ENCODE measurements at regions not wholly inside any gene's neighbourhood (a gene's known extent, or its start where the extent isn't known, plus 50 kb on each side); places are given as distances from the start of the nearest gene placed in this dataset.

DNA sequence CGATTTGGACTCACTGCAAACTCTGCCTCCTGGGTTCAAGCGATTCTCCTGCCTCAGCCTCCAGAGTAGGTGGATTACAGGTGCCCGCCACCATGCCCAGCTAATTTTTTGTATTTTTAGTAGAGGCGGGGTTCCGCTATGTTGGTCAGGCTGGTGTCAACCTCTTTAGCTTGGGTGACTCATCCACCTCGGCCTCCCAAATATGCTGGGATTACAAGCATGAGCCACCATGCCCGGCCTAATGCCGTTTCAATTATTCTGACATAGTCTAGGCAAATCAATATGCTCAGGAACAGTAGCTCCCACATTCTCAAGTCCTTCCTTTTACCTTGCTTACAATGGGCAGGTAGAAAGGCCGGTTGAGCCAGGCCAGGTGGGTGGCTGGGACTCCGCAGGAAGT is 82.0 kb upstream of the EEA1 start:
- no peak for DNase-seq (ENCODE audit: extremely low read depth in 1 of 2, low read depth in 1 of 2)

DNA sequence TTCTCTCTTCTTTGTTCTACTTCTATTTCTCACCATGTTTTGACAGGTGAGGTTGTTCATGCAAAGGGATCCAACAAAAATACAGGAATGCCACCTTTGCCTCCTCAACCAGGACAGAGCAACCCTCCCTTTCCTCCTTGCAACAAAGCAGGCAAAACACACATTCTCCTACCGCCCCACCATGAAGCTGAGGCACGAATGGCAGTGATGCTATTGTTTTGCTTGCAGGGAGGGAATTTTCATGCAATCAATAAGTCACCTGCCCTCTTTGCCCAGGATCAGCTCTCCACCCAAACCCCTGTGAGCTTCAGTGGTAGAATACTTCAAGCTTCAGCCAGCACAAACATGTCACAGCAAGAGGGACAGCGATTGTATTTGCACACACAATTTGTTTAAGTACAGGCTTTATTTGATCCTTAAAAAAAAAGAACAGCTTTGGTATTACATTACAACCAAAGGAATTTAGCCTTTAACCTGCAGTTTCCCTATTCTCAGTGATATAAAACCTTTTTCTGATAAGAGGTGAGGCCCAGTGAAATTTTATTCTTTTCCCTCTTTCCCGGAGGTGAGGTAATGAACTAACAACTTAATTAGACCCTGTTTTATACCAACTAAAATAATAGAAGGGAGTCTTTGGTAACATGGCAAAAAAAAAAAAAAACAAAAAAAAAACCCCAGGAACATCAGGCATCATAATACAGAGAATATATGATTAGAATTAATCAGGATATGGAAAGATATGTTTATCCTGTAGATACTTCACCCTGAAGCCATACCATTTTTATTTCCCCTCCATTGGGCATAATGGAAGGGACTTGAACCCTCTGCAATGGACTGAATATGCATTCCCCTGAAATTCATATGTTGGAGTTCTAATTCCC is 87.0 kb upstream of the EEA1 start:
- DNase-seq (ENCODE audit: extremely low read depth in 1 of 2, low read depth in 1 of 2) = no peak

- DNase-seq (ENCODE audit: extremely low read depth in 1 of 2, low read depth in 1 of 2) = no peak
These were observed 87.8 kb upstream of the EEA1 start for GRCh38 chr12:93016752-93017350.

DNA sequence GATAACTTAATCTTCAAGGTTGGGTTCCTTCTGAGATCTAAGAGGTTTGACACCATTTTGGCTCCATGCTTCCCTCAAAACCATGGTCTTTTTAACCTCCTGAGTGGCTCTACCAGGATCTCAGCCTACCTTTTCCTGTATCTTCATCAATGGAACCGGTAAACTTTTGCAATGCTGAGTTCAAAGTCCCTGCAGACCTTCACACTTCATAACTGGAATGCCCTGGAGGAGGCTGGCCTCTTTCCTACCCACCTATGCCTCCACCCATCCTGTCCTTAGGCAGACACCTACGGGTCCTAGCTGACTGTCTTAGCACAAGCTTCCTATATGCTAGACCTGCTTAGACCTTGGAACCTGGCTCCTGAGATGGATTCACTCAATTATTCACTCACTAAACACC is 89.5 kb upstream of the EEA1 start:
- DNase-seq (ENCODE audit: extremely low read depth in 1 of 2, low read depth in 1 of 2) = no peak

DNA sequence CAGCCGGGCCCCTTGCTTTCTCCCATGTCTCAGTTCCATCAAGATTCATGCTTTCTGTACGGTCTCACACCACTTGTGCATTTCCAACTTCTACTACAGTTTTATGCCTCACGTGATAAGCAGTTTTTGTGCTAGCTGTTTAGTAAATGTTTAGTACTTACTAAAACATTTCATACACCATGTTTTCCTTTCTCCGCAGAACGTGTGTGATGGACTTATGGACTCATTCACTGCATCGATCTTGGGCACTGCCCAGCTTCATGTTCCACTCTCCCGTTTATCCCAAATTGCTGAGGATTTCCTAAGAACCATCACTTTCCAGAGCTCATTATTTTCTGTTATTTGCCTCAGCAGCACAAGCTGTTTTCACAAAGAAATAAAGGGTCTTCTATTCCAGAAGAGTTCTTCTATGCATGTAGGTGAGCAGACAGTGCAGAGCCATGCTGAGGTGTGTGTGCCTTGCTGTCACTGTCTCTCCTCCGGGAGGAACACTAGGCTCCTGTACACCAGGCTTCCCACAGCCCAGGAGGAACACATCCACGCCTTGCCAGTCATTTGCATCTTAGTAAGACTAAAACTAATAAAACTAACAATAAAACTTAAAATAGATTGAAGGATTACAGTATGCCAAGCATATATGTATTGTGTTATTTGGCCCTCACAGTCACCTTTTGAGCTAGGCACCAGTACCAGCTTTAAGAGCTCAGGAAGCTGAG is 90.3 kb upstream of the EEA1 start:
- no peak for DNase-seq (ENCODE audit: extremely low read depth in 1 of 2, low read depth in 1 of 2)

DNA sequence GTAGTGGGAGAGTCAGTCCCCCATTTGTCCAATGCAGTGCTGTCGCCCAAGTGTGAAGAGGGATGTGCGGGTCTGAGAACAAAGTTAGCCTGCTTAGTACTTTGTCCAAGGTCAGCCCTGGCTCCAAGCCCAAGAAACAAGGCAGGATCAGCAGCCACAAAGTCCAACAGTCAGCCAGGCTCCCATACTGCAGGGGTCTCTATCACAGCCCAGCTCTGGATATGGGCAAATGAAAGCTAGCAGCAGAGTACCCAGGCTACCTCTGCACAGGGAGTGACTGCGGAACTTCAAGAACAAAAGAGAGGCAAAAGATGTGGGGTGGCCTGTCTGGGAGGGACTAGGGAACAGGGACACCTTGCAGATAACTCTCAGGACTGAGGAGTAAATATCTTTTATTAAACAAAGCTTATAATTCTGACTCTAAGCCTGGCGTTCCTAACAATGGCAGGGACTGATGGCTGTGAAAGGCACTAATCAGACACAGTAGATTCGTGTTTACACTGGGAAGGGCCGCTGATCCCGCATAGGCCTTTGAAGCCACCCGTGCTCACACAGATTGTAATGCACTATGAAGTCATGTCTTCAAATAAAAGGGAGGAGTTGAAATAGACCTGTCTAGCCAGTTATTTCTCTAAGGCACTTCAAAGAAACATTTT is 91.0 kb upstream of the EEA1 start:
- DNase-seq (ENCODE audit: extremely low read depth in 1 of 2, low read depth in 1 of 2) = no peak

DNA sequence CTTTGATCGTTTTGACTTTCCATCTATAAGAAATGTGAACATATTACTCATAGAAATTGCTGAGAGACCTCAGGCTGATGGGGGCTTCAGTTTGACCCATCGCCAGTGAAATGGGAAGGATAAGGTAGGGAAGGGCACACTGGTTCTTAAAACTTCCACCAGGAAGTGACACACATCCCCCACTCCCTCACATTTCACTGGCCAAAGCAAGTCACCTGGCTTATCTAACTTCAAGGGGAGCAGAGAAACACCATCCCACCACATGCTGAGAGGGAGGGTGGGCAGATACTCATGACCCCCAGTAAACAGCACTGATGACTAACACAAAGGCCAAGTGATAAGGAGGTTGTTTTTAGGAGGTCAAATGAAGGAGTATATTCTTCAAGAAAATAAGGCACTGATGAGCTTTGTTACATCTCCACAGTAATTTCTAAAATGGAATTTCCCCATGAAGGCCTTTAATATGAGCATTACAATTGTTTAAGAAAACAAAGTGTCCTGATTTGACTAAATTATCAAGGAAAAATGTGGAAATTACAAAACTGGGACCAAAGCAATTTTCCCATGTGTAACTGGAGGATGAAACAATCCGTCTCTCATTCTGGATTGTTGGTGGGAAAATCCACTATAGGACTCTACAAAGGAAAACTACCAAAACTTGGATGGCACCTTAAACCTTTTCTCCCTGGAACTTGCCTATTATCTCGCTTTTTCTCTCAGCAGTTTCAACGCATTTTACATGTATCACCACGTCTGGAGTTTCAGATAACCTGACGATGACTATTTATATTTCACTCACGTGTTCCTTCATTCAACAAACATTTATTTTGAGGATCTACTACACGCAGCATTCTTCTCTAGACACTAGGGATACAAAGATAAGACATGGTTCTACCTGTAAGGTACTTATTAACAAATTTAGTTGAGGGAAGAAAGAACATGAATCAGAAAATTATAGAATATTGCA is 91.8 kb upstream of the EEA1 start:
- no peak for DNase-seq (ENCODE audit: extremely low read depth in 1 of 2, low read depth in 1 of 2)

DNA sequence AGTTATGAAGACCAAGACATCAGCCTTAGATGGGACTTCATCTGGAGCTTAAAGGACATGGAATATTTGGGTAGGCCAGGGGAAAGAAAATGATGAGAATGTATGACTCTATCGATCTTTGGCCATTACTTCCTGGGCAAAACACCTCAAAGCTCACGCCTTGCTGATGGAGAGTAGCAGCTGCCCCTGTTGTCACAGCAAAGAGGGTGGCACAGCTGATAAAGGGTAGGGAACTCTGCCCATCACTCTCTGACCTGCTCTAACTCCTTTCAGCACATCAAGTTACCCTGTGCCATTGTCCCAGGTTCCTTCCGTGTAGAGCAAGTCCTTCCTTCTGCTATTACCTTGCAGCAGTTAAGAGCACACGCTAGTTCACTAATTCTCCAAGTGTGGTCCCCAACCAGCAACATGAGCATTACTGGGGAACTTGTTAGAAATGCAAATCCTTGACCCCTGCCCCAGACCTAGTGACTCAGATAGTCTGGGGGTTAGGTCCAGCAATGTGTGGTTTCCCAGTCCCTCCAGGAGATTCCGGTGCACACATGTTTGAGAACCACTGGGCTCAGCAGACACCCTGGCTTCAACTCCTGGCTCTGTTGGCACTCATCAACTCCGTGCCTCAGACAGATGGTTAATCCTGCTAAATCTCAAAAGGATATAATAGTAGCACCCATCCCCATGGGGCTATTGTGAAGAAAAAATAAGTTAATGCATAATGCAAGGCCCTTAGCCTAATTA is 93.7 kb upstream of the EEA1 start:
- no peak for DNase-seq (ENCODE audit: extremely low read depth in 1 of 2, low read depth in 1 of 2)

GRCh38 chr12:93025145-93026103 is 96.3 kb upstream of the EEA1 start:
- no peak for DNase-seq (ENCODE audit: extremely low read depth in 1 of 2, low read depth in 1 of 2)

DNA sequence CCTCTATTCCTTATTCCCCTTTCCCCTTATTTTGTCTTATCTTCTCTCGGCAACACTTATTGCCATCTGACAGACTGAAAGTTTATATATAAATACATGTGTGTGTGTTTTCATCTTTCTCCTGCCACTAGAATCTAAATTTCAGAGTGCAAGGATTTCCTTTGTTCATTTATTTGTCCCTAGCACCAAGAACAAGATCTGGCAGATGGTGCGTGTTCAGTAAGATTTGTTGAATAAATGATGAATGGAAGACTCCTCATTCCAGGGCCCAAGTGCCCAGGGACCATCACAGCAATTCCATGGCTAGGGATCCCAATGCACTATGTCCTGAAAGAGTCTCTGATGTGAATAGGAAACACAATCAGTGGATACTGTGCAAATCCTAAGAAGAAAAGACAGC is 97.9 kb upstream of the EEA1 start:
- no peak for DNase-seq (ENCODE audit: extremely low read depth in 1 of 2, low read depth in 1 of 2)

DNA sequence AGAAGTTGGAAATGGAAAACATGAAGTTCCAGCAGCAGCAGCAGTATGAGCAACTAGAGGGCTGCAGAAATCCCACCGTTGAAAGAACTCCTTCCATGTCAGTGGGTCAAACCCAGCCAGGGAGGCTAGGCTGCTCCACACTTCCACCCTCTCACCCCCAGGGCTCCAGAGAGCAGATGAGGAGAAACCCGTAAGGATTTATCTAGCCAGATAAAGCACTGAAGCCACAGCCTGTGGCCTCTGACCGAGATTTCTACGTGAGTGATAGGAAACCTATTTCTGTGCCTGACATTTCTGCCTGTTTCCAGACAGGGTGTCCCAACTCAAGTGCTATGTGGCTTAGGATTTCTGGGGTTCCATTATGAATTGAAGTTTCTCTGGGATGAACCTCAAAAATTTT is 100.0 kb upstream of the EEA1 start:
- DNase-seq (ENCODE audit: extremely low read depth in 1 of 2, low read depth in 1 of 2) = no peak

DNA sequence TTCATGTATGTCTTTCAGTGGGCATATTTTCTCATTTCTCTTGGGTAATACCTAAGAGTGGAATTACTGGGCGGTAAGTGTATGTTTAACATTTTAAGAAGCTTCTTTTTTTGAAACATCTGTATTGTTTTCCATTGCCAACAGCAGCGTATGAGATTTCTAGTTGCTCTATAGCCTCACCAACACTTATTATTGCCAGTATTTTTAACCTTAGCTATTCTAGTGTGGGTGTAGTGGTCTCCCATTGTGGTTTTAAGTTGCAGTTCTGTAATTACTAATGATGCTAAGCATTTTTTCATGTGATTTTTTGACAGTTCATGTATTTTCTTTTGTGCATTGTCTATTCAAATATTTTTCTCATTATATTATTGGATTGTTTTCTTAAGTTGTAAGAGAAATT is 101.9 kb upstream of the EEA1 start:
- no peak for DNase-seq (ENCODE audit: extremely low read depth in 1 of 2, low read depth in 1 of 2)

DNA sequence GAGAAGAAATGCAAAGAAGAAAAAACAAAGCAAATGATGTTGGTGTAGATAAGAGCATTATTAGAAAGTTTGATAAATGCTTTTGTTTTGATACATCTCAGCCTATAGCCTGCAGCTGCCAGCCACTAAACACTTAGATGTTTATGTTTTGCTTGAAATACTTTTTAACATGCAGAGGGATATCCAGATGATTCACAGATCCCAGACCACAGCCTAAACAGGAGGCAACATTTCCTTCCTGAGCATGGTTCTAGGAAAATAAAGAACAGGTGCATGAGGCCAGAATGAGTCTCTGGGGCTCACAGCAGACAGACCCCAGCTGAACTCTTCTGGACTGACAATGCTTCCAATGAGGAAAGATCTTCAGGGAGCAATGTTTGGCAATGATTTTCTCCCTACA is 103.7 kb upstream of the EEA1 start:
- no peak for DNase-seq (ENCODE audit: extremely low read depth in 1 of 2, low read depth in 1 of 2)

GRCh38 chr12:93033948-93034347 is 104.9 kb upstream of the EEA1 start:
- DNase-seq (ENCODE audit: extremely low read depth in 1 of 2, low read depth in 1 of 2) = no peak

- no peak for DNase-seq (ENCODE audit: extremely low read depth in 1 of 2, low read depth in 1 of 2)
These were observed 110.0 kb upstream of the EEA1 start for GRCh38 chr12:93039062-93039461.

- no peak for DNase-seq (ENCODE audit: extremely low read depth in 1 of 2, low read depth in 1 of 2)
These were observed 110.8 kb upstream of the EEA1 start for GRCh38 chr12:93039930-93040329.

- no peak for DNase-seq (ENCODE audit: extremely low read depth in 1 of 2, low read depth in 1 of 2)
These were observed 111.3 kb upstream of the EEA1 start for GRCh38 chr12:93040367-93040766.

DNA sequence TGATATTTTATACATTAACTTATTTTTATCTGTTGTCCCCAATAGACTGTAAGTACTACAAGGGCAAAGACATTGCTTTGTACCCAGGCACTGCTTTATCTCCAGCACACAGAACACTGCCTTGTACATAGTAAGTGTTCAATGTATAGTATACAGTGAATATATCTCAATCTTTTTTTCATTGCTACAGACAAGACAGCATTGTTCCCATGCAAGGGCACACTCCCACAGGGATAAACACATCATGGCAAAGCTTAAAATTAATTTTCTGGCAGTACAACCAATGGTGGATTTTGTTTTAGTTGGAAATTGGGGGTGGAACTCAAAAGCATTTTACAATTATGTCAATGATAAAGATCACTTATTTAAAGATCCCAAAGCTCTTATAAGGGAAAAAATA is 112.3 kb upstream of the EEA1 start:
- no peak for DNase-seq (ENCODE audit: extremely low read depth in 1 of 2, low read depth in 1 of 2)

GRCh38 chr12:93042283-93042682 is 113.2 kb upstream of the EEA1 start:
- no peak for DNase-seq (ENCODE audit: extremely low read depth in 1 of 2, low read depth in 1 of 2)
